Activated CD8-positive, alpha-beta memory T cell treated with anti-CD3 and anti-CD28 coated beads, Interleukin-2, amount 50 U/mL, for 4 hours (primary cell): ENCODE measurements at regions not wholly inside any gene's neighbourhood (a gene's known extent, or its start where the extent isn't known, plus 50 kb on each side); places are given as distances from the start of the nearest gene placed in this dataset.

Experiments
- DNase-seq: peaks from one replicate; pipeline ENCODE4 v3.0.0-alpha.2; 2020

DNA sequence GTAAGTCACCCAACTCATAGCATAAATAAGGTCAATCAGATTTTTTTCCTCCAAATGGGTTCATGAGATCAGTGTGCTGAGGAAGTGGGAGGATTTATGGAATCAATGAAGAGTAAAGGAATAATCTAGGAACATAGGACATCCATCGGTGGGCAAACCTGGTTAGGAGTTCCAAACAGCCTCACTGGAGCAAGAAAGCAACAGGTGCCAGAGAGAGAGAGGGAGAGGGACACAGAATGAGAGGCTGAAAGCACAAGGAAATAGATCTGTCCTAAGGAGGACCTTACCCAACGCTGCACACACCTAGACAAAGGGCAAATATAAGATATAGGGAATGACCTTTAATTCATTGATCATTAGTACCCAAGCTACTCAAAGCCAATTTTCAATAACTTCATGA lies 119.5 kb upstream of the ANKRD1 start:
- no peak for DNase-seq

- DNase-seq, result no peak
Observed at GRCh38 chr10:91042069-91042468, 121.2 kb upstream of the ANKRD1 start.

GRCh38 chr10:91043173-91043910 lies 122.5 kb upstream of the ANKRD1 start:
- DNase-seq, result no peak

GRCh38 chr10:91046869-91047268 lies 126.0 kb upstream of the ANKRD1 start:
- DNase-seq, result no peak

DNA sequence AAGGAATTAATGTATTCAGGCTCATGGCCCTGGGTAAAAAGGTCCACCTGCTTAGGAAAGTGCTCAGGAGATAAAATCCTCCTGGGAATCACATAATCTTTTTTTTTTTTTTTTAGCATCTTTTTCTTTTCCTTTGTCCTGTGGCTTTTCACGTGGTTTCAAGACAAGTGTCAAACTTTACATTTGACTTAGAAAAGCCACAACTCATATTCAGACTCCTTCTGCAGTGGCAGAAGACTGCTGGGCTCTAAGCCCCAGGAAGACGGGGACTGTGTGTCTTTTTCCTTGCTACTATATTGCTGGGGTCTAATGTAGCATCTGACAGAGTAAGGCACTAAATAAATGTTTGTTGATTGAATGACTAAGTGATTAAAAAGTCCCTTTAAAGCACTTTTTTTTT lies 127.5 kb upstream of the ANKRD1 start:
- no peak for DNase-seq

- no peak for DNase-seq
Observed at GRCh38 chr10:91049296-91049987, 128.6 kb upstream of the ANKRD1 start.

GRCh38 chr10:91049988-91050360 lies 129.1 kb upstream of the ANKRD1 start:
- no peak for DNase-seq

DNA sequence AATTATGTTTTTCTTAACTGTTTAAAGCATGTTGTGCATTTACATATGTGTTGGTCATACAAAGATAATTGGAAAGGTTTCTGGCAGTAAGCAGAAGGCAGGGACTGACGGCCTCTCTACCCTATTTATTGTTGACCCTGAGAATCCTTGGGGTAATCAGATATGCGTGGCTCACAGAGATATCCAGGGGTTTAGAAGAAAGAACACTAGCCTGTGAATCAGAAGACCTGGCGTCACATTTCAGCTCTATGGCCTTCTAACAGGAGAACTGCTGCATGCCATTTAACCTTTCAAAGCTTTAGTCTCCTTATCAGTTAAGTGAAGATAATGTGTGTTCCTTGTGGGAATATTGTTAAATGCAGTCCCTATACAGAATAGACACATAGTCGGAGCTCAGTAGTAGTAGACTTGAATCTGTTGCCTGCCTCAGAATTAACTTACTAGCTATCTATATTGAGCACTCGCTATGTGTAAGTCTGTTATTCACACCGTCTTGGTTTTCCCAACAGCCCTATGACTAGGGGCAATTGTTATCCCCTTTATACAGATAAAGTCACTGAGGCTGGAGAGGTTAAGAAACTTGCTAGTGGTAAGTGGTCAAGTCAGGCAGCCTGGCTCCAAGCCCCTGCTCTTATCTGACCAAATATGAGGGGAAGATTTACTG lies 129.6 kb upstream of the ANKRD1 start:
- no peak for DNase-seq

GRCh38 chr10:91051829-91052228 lies 130.9 kb upstream of the ANKRD1 start:
- DNase-seq, result no peak

GRCh38 chr10:91054325-91054724 lies 133.4 kb upstream of the ANKRD1 start:
- DNase-seq, result no peak

GRCh38 chr10:91061187-91061586 lies 140.3 kb upstream of the ANKRD1 start:
- no peak for DNase-seq

- DNase-seq, result no peak
Observed at GRCh38 chr10:91061608-91062007, 140.7 kb upstream of the ANKRD1 start.

GRCh38 chr10:91062091-91062490 lies 141.2 kb upstream of the ANKRD1 start:
- no peak for DNase-seq

- no peak for DNase-seq
Observed at GRCh38 chr10:91071786-91072185, 148.7 kb upstream of the PCGF5 start.

DNA sequence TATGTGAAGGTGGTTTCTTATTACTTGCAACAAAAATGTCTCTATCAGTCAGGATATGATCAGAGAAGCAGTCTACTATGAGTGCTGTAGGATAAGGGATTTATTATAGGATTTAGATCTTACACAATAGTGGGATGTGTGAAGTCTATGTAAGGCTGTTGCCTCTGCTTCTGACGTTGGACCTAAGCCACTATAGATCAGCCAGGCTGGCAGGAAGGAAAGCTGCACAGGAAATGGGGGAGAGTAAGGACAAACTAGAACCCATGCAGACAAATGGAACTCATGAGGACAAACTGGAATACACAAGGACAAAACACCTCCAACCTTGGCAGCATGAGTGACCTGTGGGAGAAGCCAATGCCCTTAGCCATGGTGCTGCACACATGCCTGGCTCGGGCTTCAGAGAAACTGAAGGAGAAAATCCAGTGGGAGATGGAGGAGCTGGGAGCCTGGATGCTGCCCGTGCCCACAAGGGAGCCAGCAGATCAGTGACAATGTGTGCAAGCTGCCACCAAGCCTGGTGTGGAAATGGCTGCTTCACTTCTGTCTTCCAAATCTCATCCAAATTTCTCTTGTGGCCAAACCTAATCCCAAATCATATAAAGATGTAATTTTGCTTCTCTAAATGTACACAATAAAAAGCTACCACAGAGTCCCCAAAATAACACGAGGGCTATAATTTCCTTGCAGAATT lies 147.0 kb upstream of the PCGF5 start:
- DNase-seq, result no peak

GRCh38 chr10:91076991-91077548 lies 143.4 kb upstream of the PCGF5 start:
- no peak for DNase-seq

- DNase-seq, result no peak
Observed at GRCh38 chr10:91077549-91078071, 142.9 kb upstream of the PCGF5 start.

DNA sequence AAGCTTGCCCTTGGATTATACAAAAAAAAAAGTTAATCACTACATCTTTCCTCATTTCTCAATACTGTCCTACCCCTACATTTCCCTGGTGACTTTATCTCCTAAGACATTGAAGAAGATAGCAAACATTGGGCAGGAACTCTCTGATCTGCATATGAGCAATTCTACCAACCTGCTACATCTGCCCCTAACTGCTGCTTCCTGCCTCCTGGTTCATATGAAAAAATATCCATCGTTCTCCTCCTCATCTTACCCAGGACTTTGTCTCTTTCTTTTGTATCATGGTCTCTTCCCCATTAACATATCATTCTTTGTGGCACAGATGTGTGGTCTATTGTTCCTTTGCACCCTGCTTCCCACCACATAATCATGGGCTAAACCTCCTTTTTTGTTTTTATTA lies 139.7 kb upstream of the PCGF5 start:
- DNase-seq, result no peak

- no peak for DNase-seq
Observed at GRCh38 chr10:91082447-91082846, 138.0 kb upstream of the PCGF5 start.

DNA sequence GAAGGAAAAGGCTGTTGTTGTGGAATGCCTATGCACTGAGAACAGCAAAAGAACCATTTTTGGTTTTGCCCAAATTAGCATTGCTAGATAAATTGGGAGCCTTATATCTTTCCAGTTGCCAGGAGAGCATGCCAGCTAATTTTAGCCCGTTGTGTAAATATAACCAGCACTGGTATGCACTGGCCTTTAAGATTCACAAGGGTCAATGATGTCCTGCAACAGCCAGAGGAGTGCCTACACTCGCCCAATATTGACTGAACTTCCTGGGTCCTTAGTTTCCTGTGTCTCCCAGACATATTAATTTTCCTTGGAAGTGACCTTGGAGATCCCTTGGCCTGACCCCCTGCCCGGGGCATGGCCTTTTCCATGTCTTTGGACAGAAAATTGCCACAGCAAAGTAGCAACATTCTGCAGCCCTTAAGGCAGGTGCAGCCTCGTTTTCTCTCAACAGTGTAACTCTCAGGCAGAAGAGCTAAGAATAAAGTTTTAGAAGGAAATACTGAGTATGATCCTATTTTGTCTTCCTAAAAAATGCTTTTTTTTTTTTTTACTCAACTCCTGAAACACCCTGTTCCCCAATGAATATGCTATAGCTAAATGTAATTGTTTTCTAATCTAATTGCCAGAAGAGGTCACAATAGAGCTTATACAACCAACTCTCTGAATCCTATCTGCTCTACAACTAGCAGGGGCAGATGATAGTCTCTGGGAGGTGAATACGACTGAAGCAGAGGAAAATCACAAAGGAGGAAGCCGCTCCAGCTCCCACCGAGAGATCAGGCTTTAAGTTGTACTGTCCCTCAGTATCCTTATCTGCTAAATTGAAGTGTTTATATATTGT lies 131.9 kb upstream of the PCGF5 start:
- no peak for DNase-seq

DNA sequence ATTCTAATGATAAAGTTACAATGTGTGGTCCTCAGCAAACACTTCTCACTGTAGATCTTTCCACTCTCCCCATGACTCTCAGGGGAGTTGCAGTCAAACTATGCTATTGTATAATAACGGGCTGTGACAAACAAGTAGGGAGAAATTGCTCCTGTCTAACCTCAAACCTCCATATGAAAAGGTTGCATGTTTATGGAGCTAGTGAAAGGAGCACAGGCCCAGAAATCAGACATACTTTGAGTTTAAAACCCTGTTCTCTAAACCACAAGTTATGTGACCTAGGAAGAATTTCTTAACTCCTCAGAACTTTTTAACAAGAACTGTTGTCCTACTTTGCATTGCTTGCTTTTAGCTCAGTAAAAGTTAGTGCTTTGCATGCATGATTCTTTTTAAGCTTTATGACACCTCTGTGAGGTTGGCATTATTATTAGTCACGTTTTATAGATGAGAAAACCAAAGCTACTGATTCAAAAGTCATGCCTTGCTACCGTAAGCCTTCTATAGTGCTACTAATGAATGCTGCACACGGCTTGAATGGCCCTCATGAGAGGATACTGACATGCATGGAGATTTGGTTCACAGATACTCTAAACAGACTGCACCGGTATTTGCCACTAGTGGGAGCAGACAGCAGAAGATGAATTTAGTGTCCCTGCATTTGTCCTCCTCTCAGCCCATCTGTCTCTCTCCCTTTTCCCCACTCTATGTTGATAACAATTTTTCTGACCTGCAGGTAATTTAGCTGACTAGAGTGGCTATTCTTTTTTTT lies 129.5 kb upstream of the PCGF5 start:
- DNase-seq, result no peak
